H1 (cell line): ENCODE measurements at regions not wholly inside any gene's neighbourhood (a gene's known extent, or its start where the extent isn't known, plus 50 kb on each side); places are given as distances from the start of the nearest gene placed in this dataset.

Source experiments
- CTCF ChIA-PET: fragments of 300-600 bp; sonication (Branson Sonifier 250); formaldehyde crosslinking; loops from one replicate; lab custom pipeline; 2021; ENCODE audit not compliant: partially characterized antibody; lab: Charles Lee
- POLR2A ChIA-PET: fragments of 300-600 bp; sonication (Branson Sonifier 250); formaldehyde crosslinking; loops from one replicate; lab custom pipeline; 2021; ENCODE audit warnings: inconsistent platforms; ENCODE audit not compliant: partially characterized antibody; lab: Charles Lee
- DNase-seq, 2 experiments: peaks; one replicate each; pipeline versions ENCODE4 v3.0.0 to v3.0.0-alpha.2; 2010 to 2022; ENCODE audit warnings: low spot score in 2 of 2, low read depth in 1 of 2, mixed read lengths in 1 of 2
- FAIRE-seq: peaks from 2 replicates; lab custom pipeline; 2011; peaks lifted over from hg19 to GRCh38; lab: Jason Lieb, UNC
- H2AFZ ChIP-seq: 2 replicates; pipeline ENCODE4 v1.8.1; 2012; ENCODE audit warnings: low read length, inconsistent platforms
- H2AK5ac ChIP-seq: 2 replicates; pipeline ENCODE4 v1.6.1; 2013; ENCODE audit warnings: low read depth, low read length
- H2BK120ac ChIP-seq: replicated peaks from 2 replicates; pipeline ENCODE3; 2013; ENCODE audit warnings: low read depth, low read length, inconsistent platforms
- H2BK12ac ChIP-seq: 2 replicates; pipeline ENCODE4 v1.6.1; 2013; ENCODE audit warnings: low read depth, low read length
- H2BK15ac ChIP-seq: 2 replicates; pipeline ENCODE4 v1.6.1; 2013; ENCODE audit warnings: low read length
- H2BK20ac ChIP-seq: 2 replicates; pipeline ENCODE4 v1.6.1; 2013; ENCODE audit warnings: low read length
- H2BK5ac ChIP-seq: 2 replicates; pipeline ENCODE4 v1.6.1; 2013; ENCODE audit warnings: low read depth, low read length
- H3K14ac ChIP-seq: 2 replicates; pipeline ENCODE4 v1.6.1; 2013; ENCODE audit warnings: inconsistent platforms; ENCODE audit not compliant: insufficient read length
- H3K18ac ChIP-seq: 2 replicates; pipeline ENCODE4 v1.6.1; 2013; ENCODE audit warnings: low read length; ENCODE audit errors: extremely low read depth
- H3K23ac ChIP-seq: 2 replicates; pipeline ENCODE4 v1.6.1; 2013; ENCODE audit warnings: inconsistent platforms; ENCODE audit not compliant: insufficient read length
- H3K23me2 ChIP-seq: 2 replicates; pipeline ENCODE4 v1.6.1; 2013; ENCODE audit warnings: low read depth, low read length
- H3K27ac ChIP-seq: 2 replicates; pipeline ENCODE4 v1.6.1; 2011; ENCODE audit warnings: low read depth, low read length, inconsistent platforms
- H3K27me3 ChIP-seq, 4 experiments: replicated peaks in 1 of 4; 1 replicate in 1 of 4; 2 replicates in 3 of 4; pipeline versions ENCODE4 v1.6.1 to v1.8.1; 2011 to 2013; ENCODE audit warnings: low read length in 3 of 4, mild to moderate bottlenecking in 3 of 4, inconsistent platforms in 2 of 4, mixed read lengths in 2 of 4, moderate library complexity in 1 of 4; ENCODE audit not compliant: control insufficient read depth in 3 of 4, insufficient read depth in 3 of 4; ENCODE audit errors: extremely low read depth in 1 of 4
- H3K36me3 ChIP-seq, 4 experiments: 2 replicates each; pipeline versions ENCODE4 v1.6.1 to v1.8.1; 2011 to 2013; ENCODE audit warnings: mild to moderate bottlenecking in 4 of 4, low read length in 3 of 4, moderate library complexity in 2 of 4, control low read depth in 1 of 4, inconsistent platforms in 1 of 4; ENCODE audit not compliant: insufficient read depth in 4 of 4, control insufficient read depth in 2 of 4
- H3K4ac ChIP-seq: replicated peaks from 2 replicates; pipeline ENCODE3; 2013; ENCODE audit warnings: low read length, low read depth, mixed read lengths, inconsistent platforms; ENCODE audit not compliant: insufficient read length
- H3K4me1 ChIP-seq, 4 experiments: replicated peaks in 1 of 4; 1 replicate in 1 of 4; 2 replicates in 3 of 4; pipeline versions ENCODE4 v1.6.1 to v1.8.1; 2011 to 2013; ENCODE audit warnings: low read length in 3 of 4, inconsistent platforms in 2 of 4, mixed read lengths in 1 of 4; ENCODE audit not compliant: insufficient read depth in 4 of 4, control insufficient read depth in 3 of 4
- H3K4me2 ChIP-seq, 2 experiments: 2 replicates each; pipeline versions ENCODE4 v1.6.1 to v1.8.1; 2011 to 2013; ENCODE audit warnings: low read depth in 2 of 2, low read length in 2 of 2, control low read depth in 1 of 2, inconsistent platforms in 1 of 2, mild to moderate bottlenecking in 1 of 2; ENCODE audit not compliant: insufficient read depth in 1 of 2
- H3K4me3 ChIP-seq, 4 experiments: fragments of 200-600, 300-600 bp in 1 of 4; sonication (generic), shearing (Covaris generic), sonication (Bioruptor Twin) in 1 of 4; 2 replicates each; pipeline versions ENCODE4 v1.5.1 to v1.8.1; 2011 to 2016; ENCODE audit warnings: low read length in 4 of 4, low read depth in 3 of 4, control low read depth in 2 of 4, inconsistent platforms in 2 of 4, mild to moderate bottlenecking in 2 of 4, mixed read lengths in 1 of 4, moderate library complexity in 1 of 4; ENCODE audit not compliant: insufficient read depth in 2 of 4; ENCODE audit errors: extremely low read depth in 1 of 4
- H3K56ac ChIP-seq: replicated peaks from 2 replicates; pipeline ENCODE3; 2013; ENCODE audit warnings: low read depth, mild to moderate bottlenecking, mixed read lengths, low read length, inconsistent platforms; ENCODE audit not compliant: insufficient read length
- H3K79me1 ChIP-seq: 2 replicates; pipeline ENCODE4 v1.6.1; 2013; ENCODE audit warnings: low read depth, low read length, control low read depth
- H3K79me2 ChIP-seq, 2 experiments: 2 replicates each; pipeline versions ENCODE4 v1.6.1 to v1.8.1; 2012 to 2013; ENCODE audit warnings: low read length in 2 of 2, mild to moderate bottlenecking in 2 of 2, inconsistent platforms in 1 of 2; ENCODE audit not compliant: insufficient read depth in 2 of 2, control insufficient read depth in 1 of 2
- H3K9ac ChIP-seq, 4 experiments: replicated peaks in 1 of 4; 1 replicate in 1 of 4; 2 replicates in 3 of 4; pipeline versions ENCODE4 v1.6.1 to v1.8.1; 2011 to 2013; ENCODE audit warnings: low read depth in 3 of 4, low read length in 3 of 4, control low read depth in 2 of 4, mild to moderate bottlenecking in 2 of 4, moderate library complexity in 2 of 4, inconsistent platforms in 1 of 4; ENCODE audit errors: extremely low read depth in 1 of 4
- H3K9me3 ChIP-seq, 2 experiments: 2 replicates each; pipeline versions ENCODE4 v1.6.1 to v1.8.1; 2012 to 2013; ENCODE audit warnings: mild to moderate bottlenecking in 2 of 2, moderate library complexity in 2 of 2, control low read depth in 1 of 2, inconsistent platforms in 1 of 2, low read depth in 1 of 2, low read length in 1 of 2, mixed read lengths in 1 of 2; ENCODE audit not compliant: insufficient read depth in 2 of 2
- H4K20me1 ChIP-seq, 2 experiments: replicated peaks in 1 of 2; 2 replicates each; pipeline versions ENCODE3 to v1.8.1; 2011 to 2013; ENCODE audit warnings: inconsistent platforms in 2 of 2, low read length in 2 of 2, mild to moderate bottlenecking in 1 of 2; ENCODE audit not compliant: insufficient read depth in 2 of 2, control insufficient read depth in 1 of 2
- H4K5ac ChIP-seq: 2 replicates; pipeline ENCODE4 v1.6.1; 2013; ENCODE audit warnings: low read length, low read depth, mixed read lengths, inconsistent platforms; ENCODE audit not compliant: insufficient read length
- H4K8ac ChIP-seq: 2 replicates; pipeline ENCODE4 v1.8.0; 2013; ENCODE audit warnings: mild to moderate bottlenecking, moderate library complexity, low read length, inconsistent platforms; ENCODE audit not compliant: insufficient read depth; ENCODE audit errors: extremely low read depth
- H4K91ac ChIP-seq: replicated peaks from 2 replicates; pipeline ENCODE3; 2013; ENCODE audit warnings: low read length, mixed read lengths, inconsistent platforms; ENCODE audit not compliant: insufficient read length
- HDAC6 ChIP-seq: IDR thresholded peaks from one replicate; pipeline ENCODE4 v1.7.1; 2012; ENCODE audit warnings: low read depth, mild to moderate bottlenecking, inconsistent platforms, low read length, moderate library complexity
- JUND ChIP-seq: IDR thresholded peaks from 2 replicates; pipeline ENCODE4 v1.6.1; 2011; ENCODE audit warnings: mild to moderate bottlenecking, improper control_type of control experiment, low read length
- KDM5A ChIP-seq: fragments of 200-600 bp; IDR thresholded peaks from 2 replicates; pipeline ENCODE4 v1.7.1; 2012; ENCODE audit warnings: mild to moderate bottlenecking, low read length, inconsistent platforms, mixed read lengths
- RBBP5 ChIP-seq: IDR thresholded peaks from 2 replicates; pipeline ENCODE4 v1.7.1; 2012; ENCODE audit warnings: low read depth, mild to moderate bottlenecking, inconsistent platforms, low read length, moderate library complexity, borderline replicate concordance
- SP4 ChIP-seq: IDR thresholded peaks from 2 replicates; pipeline ENCODE4 v1.6.1; 2012; ENCODE audit warnings: low read length, inconsistent platforms
- WGBS, 2 experiments: shearing (Covaris generic) in 1 of 2; methylation state at CpG; one replicate each; pipeline versions ENCODE4 v1.1.6 to v1.1.7; 2013 to 2015; ENCODE audit warnings: low lambda C conversion rate in 2 of 2, mixed read lengths in 2 of 2, inconsistent platforms in 1 of 2, low coverage in 1 of 2, missing lambda C conversion rate in 1 of 2; ENCODE audit not compliant: insufficient replicate concordance in 2 of 2, insufficient coverage in 1 of 2, insufficient read length in 1 of 2; ENCODE audit errors: extremely low coverage in 1 of 2, missing lambda C conversion rate in 1 of 2; 5-methylcytosine and 5-hydroxymethylcytosine counted together

DNA sequence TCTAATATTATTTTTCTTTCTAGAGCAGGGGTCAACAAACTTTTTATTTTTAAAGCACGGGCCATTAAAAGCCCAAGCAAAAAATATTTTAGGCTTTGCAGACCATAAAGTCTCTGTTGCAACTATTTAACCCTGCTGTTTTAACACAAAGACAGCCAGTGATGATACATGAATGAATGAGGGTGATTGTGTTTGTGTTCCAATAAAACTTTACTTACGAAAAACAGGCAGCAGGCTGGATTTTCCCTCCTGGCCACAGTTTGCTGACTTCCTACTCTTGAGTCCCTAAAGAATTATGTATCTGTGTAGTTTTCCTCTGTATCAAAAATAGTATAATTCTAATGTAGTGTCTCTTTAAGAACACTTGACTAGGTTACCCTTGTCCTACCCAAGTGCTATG lies 402.0 kb downstream of the ADCYAP1 start:
- Histone ChIP-seq H4K8ac (no peak overlapping the region), H4K20me1 (no peaks in the 10 kb centered on the region), H3K36me3 (no peaks in the 10 kb centered on the region), H3K23me2 (no peaks in the 10 kb centered on the region), H3K4me1 (peaks cover 0 to 5% (median 0%) of the 10 kb centered on the region in 4 experiments; a peak in 1 of 7 replicates), H3K4me2 (no peak overlapping the region), H3K18ac (no peak overlapping the region), H3K23ac (no peak overlapping the region), H2AFZ (no peak overlapping the region), H2BK15ac (no peak overlapping the region), H3K4me3 (no peak overlapping the region), H3K79me1 (no peaks in the 10 kb centered on the region; the same call in 1 of the 2 replicates), H2BK5ac (no peak overlapping the region), H3K14ac (no peak overlapping the region), H4K5ac (no peak overlapping the region), H3K79me2 (no peaks in the 10 kb centered on the region), H3K27ac (no peak overlapping the region), H3K56ac (no peak overlapping the region), H3K9me3 (no peaks in the 10 kb centered on the region), H2AK5ac (no peak overlapping the region), H3K9ac (no peak overlapping the region), H4K91ac (no peak overlapping the region), H3K4ac (no peak overlapping the region), H2BK120ac (no peak overlapping the region), H2BK12ac (no peak overlapping the region), H3K27me3 (no peaks in the 10 kb centered on the region), H2BK20ac (no peak overlapping the region)
- DNase-seq (no peak), FAIRE-seq (no peak)
- 89% methylated on average over 2 of the region's 2 CpGs; no CpG with 5 or more reads in 1 of the 2 experiments for WGBS, 2 experiments
- POLR2A ChIA-PET = no interaction called here
- CTCF ChIA-PET = interaction anchor here (1.1 kb wide), 1 partner anchor 345 kb away, joined by 3 read pairs; no protein-coding TSS in a partner anchor
- no peak for TF ChIP-seq SP4
- TF ChIP-seq HDAC6 = no peak
- TF ChIP-seq JUND = no peak
- no peak for TF ChIP-seq KDM5A
- TF ChIP-seq RBBP5 = no peak
